NCI-H2107 treated with DMSO at 0.1 percent for 48 hours (cell line): ENCODE measurements at regions not wholly inside any gene's neighbourhood (a gene's known extent, or its start where the extent isn't known, plus 50 kb on each side); places are given as distances from the start of the nearest gene placed in this dataset.

Experiments used
- DNase-seq: peaks from one replicate; lab custom pipeline; 2025; ENCODE audit not compliant: unreplicated experiment; lab: John Stamatoyannopoulos, UW

GRCh38 chr7:91814189-91814588, 66.3 kb downstream of the MTERF1 start:
- DNase-seq, result no peak
